GM23338 (cell line): ENCODE measurements at regions not wholly inside any gene's neighbourhood (a gene's known extent, or its start where the extent isn't known, plus 50 kb on each side); places are given as distances from the start of the nearest gene placed in this dataset.

Experiments used
- CTCF ChIP-seq, 2 experiments: fragments of 200-600 bp in 1 of 2; sonication (generic) in 1 of 2; conservative IDR thresholded peaks; 2 replicates each; pipeline versions ENCODE4 v1.5.1 to v1.6.1; 2016 to 2017; ENCODE audit warnings: antibody characterized with exemption in 2 of 2, low read depth in 2 of 2, mild to moderate bottlenecking in 2 of 2, moderate library complexity in 1 of 2
- ETS1 ChIP-seq: IDR thresholded peaks from 2 replicates; pipeline ENCODE4 v1.6.1; 2016; ENCODE audit warnings: antibody characterized with exemption
- EZH2 ChIP-seq: fragments of 200-600 bp; sonication (generic); IDR thresholded peaks from one replicate; pipeline ENCODE4 v1.8.0; 2017; ENCODE audit warnings: antibody characterized with exemption, mild to moderate bottlenecking, low read depth; ENCODE audit not compliant: unreplicated experiment

GRCh38 chrX:34749896-34750295 lies 92.8 kb upstream of the TMEM47 start:
- no peak for TF ChIP-seq EZH2
- TF ChIP-seq ETS1, result no peak
- no peak for TF ChIP-seq CTCF (conservative IDR thresholded peaks at IDR 0.05; ENCODE audit: low read depth in 2 of 2)
